A549 (cell line): ENCODE measurements at regions not wholly inside any gene's neighbourhood (a gene's known extent, or its start where the extent isn't known, plus 50 kb on each side); places are given as distances from the start of the nearest gene placed in this dataset.
A peak's percentile ranks its signal among the peaks of the same experiment; 100 is the strongest.

Experiments
- ATAC-seq, 2 experiments: fragments of 200-7000 bp in 1 of 2; fragments of >200 bp in 1 of 2; cut with Nextera tagmentation in 1 of 2; cut with Tn5 transposase in 1 of 2; 3 replicates each; pipeline versions ENCODE4 v1.8.0 to v1.9.1; 2018 to 2020; ENCODE audit warnings: mild to moderate bottlenecking in 1 of 2, moderate library complexity in 1 of 2
- CTCF ChIA-PET: fragments of 300-600 bp; sonication (Branson Sonifier 250); formaldehyde crosslinking; extraction: SDS; loops from one replicate; lab custom pipeline; 2021; ENCODE audit warnings: antibody characterized with exemption, inconsistent platforms; lab: Yijun Ruan, JAX
- POLR2A ChIA-PET: fragments of 350-600 bp; formaldehyde crosslinking; extraction: SDS; loops from one replicate; lab custom pipeline; 2021; ENCODE audit warnings: antibody characterized with exemption, inconsistent platforms; lab: Yijun Ruan, JAX
- DNase-seq, 2 experiments: peaks; one replicate each; pipeline versions ENCODE4 v3.0.0 to v3.0.0-alpha.2; 2011 to 2016; ENCODE audit warnings: low read depth in 1 of 2, low spot score in 1 of 2
- FAIRE-seq: peaks from 2 replicates; lab custom pipeline; 2011; peaks lifted over from hg19 to GRCh38; lab: Jason Lieb, UNC
- H3K27ac ChIP-seq, 2 experiments: fragments of >200 bp; sonication (Bioruptor Twin); formaldehyde crosslinking; 3 replicates each; pipeline ENCODE4 v1.5.1; 2016 to 2017
- H3K4me1 ChIP-seq: fragments of >200 bp; sonication (Bioruptor Twin); formaldehyde crosslinking; 3 replicates; pipeline ENCODE4 v1.6.1; 2016
- H3K4me2 ChIP-seq: fragments of >200 bp; sonication (Bioruptor Twin); formaldehyde crosslinking; 3 replicates; pipeline ENCODE4 v1.6.1; 2016
- H3K4me3 ChIP-seq: fragments of >200 bp; sonication (Bioruptor Twin); formaldehyde crosslinking; 3 replicates; pipeline ENCODE4 v1.5.1; 2016
- H3K9me3 ChIP-seq: fragments of >200 bp; sonication (Bioruptor Twin); formaldehyde crosslinking; 3 replicates; pipeline ENCODE4 v1.6.1; 2016
- BHLHE40 ChIP-seq: IDR thresholded peaks from 2 replicates; pipeline ENCODE4 v1.6.1; 2012; ENCODE audit warnings: low read depth, low read length, inconsistent platforms
- CEBPB ChIP-seq, 2 experiments: fragments of >200 bp in 1 of 2; sonication (Bioruptor Twin) in 1 of 2; formaldehyde crosslinking in 1 of 2; IDR thresholded peaks; 2 replicates each; pipeline ENCODE4 v1.6.1; 2012 to 2016
- FOSL2 ChIP-seq, 2 experiments: fragments of 450-650 bp in 1 of 2; fragments of >200 bp in 1 of 2; sonication (Bioruptor Twin) in 1 of 2; formaldehyde crosslinking; IDR thresholded peaks; 2 replicates each; pipeline versions ENCODE4 v1.5.0 to v1.6.1; 2016 to 2020; ENCODE audit warnings: mild to moderate bottlenecking in 1 of 2, moderate library complexity in 1 of 2
- GATA3 ChIP-seq: IDR thresholded peaks from 2 replicates; pipeline ENCODE4 v1.6.1; 2012; ENCODE audit warnings: borderline replicate concordance
- HOXA7 ChIP-seq: fragments of 250-450 bp; sonication (Bioruptor Pico); IDR thresholded peaks from 2 replicates; pipeline ENCODE4 v1.5.0; 2020; ENCODE audit warnings: mild to moderate bottlenecking, moderate library complexity
- HOXB13 ChIP-seq: fragments of 250-450 bp; sonication (Bioruptor Pico); IDR thresholded peaks from 2 replicates; pipeline ENCODE4 v1.5.0; 2020; ENCODE audit warnings: low read depth, mild to moderate bottlenecking, moderate library complexity
- HOXB5 ChIP-seq: fragments of 250-450 bp; sonication (Bioruptor Pico); IDR thresholded peaks from 2 replicates; pipeline ENCODE4 v1.5.0; 2020; ENCODE audit warnings: mild to moderate bottlenecking, moderate library complexity
- JUN ChIP-seq, 2 experiments: fragments of >200 bp; sonication (Bioruptor Twin); formaldehyde crosslinking; IDR thresholded peaks; 2 replicates in 1 of 2; 3 replicates in 1 of 2; pipeline ENCODE4 v1.6.1; 2016 to 2017
- JUNB ChIP-seq: fragments of >200 bp; sonication (Bioruptor Twin); formaldehyde crosslinking; IDR thresholded peaks from 2 replicates; pipeline ENCODE4 v1.6.1; 2016
- PHF8 ChIP-seq: fragments of 200-600 bp; sonication (generic); IDR thresholded peaks from 2 replicates; pipeline ENCODE4 v1.6.1; 2016; ENCODE audit warnings: low read depth, mild to moderate bottlenecking, antibody characterized with exemption, moderate library complexity, borderline replicate concordance
- POLR2A ChIP-seq: IDR thresholded peaks from 2 replicates; pipeline ENCODE4 v1.6.1; 2012; ENCODE audit warnings: mild to moderate bottlenecking, low read length
- POLR2AphosphoS2 ChIP-seq: conservative IDR thresholded peaks from 2 replicates; pipeline ENCODE4 v1.6.1; 2012; ENCODE audit warnings: low read length, improper control_type of control experiment, inconsistent platforms
- RARB ChIP-seq: fragments of 250-450 bp; sonication (Bioruptor Pico); IDR thresholded peaks from 2 replicates; pipeline ENCODE4 v1.8.0; 2021; ENCODE audit warnings: mild to moderate bottlenecking, moderate library complexity
- RFX5 ChIP-seq: fragments of 450-650 bp; IDR thresholded peaks from 2 replicates; pipeline ENCODE4 v1.7.1; 2014; ENCODE audit warnings: antibody characterized with exemption, mild to moderate bottlenecking, moderate library complexity
- TFCP2L1 ChIP-seq: fragments of 250-450 bp; sonication (Bioruptor Pico); IDR thresholded peaks from 2 replicates; pipeline ENCODE4 v1.5.0; 2021; ENCODE audit warnings: mild to moderate bottlenecking
- TP53 ChIP-seq: fragments of 250-450 bp; sonication (Bioruptor Pico); IDR thresholded peaks from 2 replicates; pipeline ENCODE4 v1.5.0; 2021; ENCODE audit warnings: mild to moderate bottlenecking, moderate library complexity
- ZC3H11A ChIP-seq: fragments of 450-650 bp; IDR thresholded peaks from 2 replicates; pipeline ENCODE4 v1.6.1; 2014; ENCODE audit warnings: antibody characterized with exemption, mild to moderate bottlenecking
- ZFP36 ChIP-seq: fragments of 450-650 bp; IDR thresholded peaks from 2 replicates; pipeline ENCODE4 v1.6.1; 2014; ENCODE audit warnings: borderline replicate concordance; ENCODE audit not compliant: partially characterized antibody
- WGBS: methylation state at CpG from one replicate; pipeline ENCODE4 v1.1.6; 2017; ENCODE audit errors: missing lambda C conversion rate; 5-methylcytosine and 5-hydroxymethylcytosine counted together
- TF ChIP-seq, protein P1 (sequence below): IDR thresholded peaks from 2 replicates; pipeline ENCODE4 v1.6.1; 2012; ENCODE audit warnings: low read depth, borderline replicate concordance
- TF ChIP-seq, protein P2 (sequence below): fragments of 450-650 bp; IDR thresholded peaks from 2 replicates; pipeline ENCODE4 v1.6.1; 2014; ENCODE audit warnings: antibody characterized with exemption
- TF ChIP-seq, protein P3 (sequence below): IDR thresholded peaks from 2 replicates; pipeline ENCODE4 v1.6.1; 2012
- TF ChIP-seq, protein P4 (sequence below): fragments of 250-450 bp; sonication (Bioruptor Pico); IDR thresholded peaks from 2 replicates; pipeline ENCODE4 v1.5.0; 2020; ENCODE audit warnings: low read depth, mild to moderate bottlenecking, moderate library complexity

DNA sequence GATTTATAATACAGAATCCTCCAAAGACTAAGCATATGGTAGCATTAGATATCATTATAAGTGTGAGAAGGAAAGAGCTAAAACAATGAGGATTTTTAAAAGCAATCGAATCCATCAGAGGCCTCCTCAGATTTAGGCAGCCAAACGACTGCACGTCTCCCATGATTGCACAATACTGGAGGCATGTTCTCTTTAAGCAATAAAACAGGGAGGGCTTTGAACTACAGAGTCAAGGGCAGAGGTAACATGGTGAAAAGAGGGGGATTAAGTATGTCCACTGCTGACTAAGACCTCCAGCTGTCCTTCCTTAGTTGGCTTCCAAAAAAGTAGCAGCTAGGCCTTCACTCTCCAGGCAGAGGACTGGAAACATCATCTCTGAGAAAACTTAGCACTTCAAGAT lies 298.7 kb upstream of the RGMB start:
- Histone ChIP-seq H3K27ac (no peak overlapping the region), H3K9me3 (no peaks in the 10 kb centered on the region)
- POLR2A ChIA-PET = no interaction called here
- ATAC-seq (no peak), FAIRE-seq (no peak)
- whole genome bisulfite sequencing = 32% methylated on average over 3 of the region's 3 CpGs
- TF ChIP-seq, protein P1, sequence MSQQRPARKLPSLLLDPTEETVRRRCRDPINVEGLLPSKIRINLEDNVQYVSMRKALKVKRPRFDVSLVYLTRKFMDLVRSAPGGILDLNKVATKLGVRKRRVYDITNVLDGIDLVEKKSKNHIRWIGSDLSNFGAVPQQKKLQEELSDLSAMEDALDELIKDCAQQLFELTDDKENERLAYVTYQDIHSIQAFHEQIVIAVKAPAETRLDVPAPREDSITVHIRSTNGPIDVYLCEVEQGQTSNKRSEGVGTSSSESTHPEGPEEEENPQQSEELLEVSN = no peak
- TF ChIP-seq, protein P2, sequence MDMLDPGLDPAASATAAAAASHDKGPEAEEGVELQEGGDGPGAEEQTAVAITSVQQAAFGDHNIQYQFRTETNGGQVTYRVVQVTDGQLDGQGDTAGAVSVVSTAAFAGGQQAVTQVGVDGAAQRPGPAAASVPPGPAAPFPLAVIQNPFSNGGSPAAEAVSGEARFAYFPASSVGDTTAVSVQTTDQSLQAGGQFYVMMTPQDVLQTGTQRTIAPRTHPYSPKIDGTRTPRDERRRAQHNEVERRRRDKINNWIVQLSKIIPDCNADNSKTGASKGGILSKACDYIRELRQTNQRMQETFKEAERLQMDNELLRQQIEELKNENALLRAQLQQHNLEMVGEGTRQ = no peak
- TF ChIP-seq POLR2AphosphoS2 = no peak
- TF ChIP-seq TP53 (CRISPR knock-in tag) = no peak
- TF ChIP-seq GATA3 = no peak
- TF ChIP-seq CEBPB (IDR thresholded peaks at IDR 0.05) = peak; percentile 38 to 41; a peak in 1 of 4 replicates
- TF ChIP-seq, protein P3, sequence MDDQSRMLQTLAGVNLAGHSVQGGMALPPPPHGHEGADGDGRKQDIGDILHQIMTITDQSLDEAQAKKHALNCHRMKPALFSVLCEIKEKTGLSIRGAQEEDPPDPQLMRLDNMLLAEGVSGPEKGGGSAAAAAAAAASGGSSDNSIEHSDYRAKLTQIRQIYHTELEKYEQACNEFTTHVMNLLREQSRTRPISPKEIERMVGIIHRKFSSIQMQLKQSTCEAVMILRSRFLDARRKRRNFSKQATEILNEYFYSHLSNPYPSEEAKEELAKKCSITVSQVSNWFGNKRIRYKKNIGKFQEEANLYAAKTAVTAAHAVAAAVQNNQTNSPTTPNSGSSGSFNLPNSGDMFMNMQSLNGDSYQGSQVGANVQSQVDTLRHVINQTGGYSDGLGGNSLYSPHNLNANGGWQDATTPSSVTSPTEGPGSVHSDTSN = no peak
- no peak for TF ChIP-seq JUNB
- TF ChIP-seq, all 56 proteins: peak for 1
- no peaks in the 10 kb centered on the region for H3K4me1 ChIP-seq
- CTCF ChIA-PET = interaction anchor here (0.7 kb wide), 1 partner anchor 321 kb away, joined by 3 read pairs; no protein-coding TSS in a partner anchor
- H3K4me2 ChIP-seq = no peak overlapping the region
- no peak for DNase-seq
- no peak overlapping the region for H3K4me3 ChIP-seq

DNA sequence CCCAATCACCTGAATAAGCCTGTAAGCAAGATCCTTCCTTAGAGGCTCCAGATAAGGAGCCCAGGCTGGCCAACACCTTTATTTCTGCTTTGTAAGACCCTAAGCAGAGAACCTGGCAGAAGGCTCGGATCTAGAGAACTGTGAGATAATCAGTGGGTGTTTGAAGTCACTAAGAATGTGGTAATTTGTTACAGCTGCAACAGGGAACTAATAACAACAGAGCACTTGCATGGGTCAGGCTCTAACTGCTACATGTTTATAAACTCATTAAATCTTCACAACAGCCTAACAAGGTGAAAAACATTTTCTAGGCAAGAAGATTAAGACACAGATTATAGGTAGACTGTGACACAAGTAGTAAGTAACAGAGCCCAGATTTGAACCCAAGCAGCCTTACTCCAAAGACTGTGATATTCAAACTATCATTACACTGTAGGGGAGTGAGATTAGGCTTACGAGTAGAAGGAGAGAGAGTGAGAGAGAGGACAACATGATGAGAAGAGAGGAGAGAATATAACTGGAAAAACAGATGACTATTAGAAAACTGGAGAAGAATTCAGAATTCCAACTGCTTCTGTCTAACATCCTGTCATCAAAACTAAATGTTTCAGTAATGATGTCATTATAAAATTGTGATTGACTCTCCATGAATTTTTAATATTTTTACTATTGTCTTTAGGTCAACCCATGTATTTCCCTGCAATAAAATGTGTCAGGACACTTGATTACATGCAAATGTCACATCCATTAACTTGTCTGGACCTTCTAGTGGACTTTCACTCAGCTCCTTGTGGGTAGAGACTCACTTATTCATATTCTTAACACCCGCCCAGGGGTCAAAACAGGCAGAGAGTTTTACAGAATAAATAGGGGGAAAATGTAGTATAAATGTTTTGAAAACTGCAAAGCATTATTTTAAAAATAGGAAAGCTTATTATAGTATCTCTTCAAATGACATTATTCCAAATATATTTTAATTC lies 290.9 kb upstream of the RGMB start:
- ChIA-PET CTCF (interaction anchor here (1.5 kb wide), 1 partner anchor 10 kb away, joined by 3 read pairs; no protein-coding TSS in a partner anchor), POLR2A (no interaction called here)
- ATAC-seq = no peak
- H3K4me1 ChIP-seq = no peaks in the 10 kb centered on the region
- H3K4me2 ChIP-seq = no peak overlapping the region
- H3K9me3 ChIP-seq = no peaks in the 10 kb centered on the region
- DNase-seq = no peak
- FAIRE-seq = no peak
- WGBS = 20% methylated on average over 3 of the region's 3 CpGs
- H3K27ac ChIP-seq = no peak overlapping the region
- TF ChIP-seq HOXB5 (CRISPR knock-in tag) (no peak), HOXA7 (CRISPR knock-in tag) (no peak), JUN (IDR thresholded peaks at IDR 0.05) (no peak), POLR2A (no peak), PHF8 (no peak), TP53 (CRISPR knock-in tag) (no peak), RFX5 (no peak), TFCP2L1 (CRISPR knock-in tag) (no peak), ZFP36 (no peak), ZC3H11A (no peak), HOXB13 (CRISPR knock-in tag) (no peak), BHLHE40 (no peak), RARB (CRISPR knock-in tag) (no peak), FOSL2 (IDR thresholded peaks at IDR 0.05) (no peak), FOSL2 (CRISPR knock-in tag; IDR thresholded peaks at IDR 0.05) (no peak)
- TF ChIP-seq, protein P4, sequence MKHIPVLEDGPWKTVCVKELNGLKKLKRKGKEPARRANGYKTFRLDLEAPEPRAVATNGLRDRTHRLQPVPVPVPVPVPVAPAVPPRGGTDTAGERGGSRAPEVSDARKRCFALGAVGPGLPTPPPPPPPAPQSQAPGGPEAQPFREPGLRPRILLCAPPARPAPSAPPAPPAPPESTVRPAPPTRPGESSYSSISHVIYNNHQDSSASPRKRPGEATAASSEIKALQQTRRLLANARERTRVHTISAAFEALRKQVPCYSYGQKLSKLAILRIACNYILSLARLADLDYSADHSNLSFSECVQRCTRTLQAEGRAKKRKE (CRISPR knock-in tag) = no peak
- TF ChIP-seq, all 56 proteins: peak for 0
- H3K4me3 ChIP-seq = no peak overlapping the region
